NB4 (cell line): ENCODE measurements at regions not wholly inside any gene's neighbourhood (a gene's known extent, or its start where the extent isn't known, plus 50 kb on each side); places are given as distances from the start of the nearest gene placed in this dataset.

Source experiments
- CTCF ChIP-seq: IDR thresholded peaks from one replicate; pipeline ENCODE4 v1.5.1; 2012; ENCODE audit warnings: low read depth, low read length
- MAX ChIP-seq: IDR thresholded peaks from 2 replicates; pipeline ENCODE4 v1.6.1; 2011; ENCODE audit warnings: low read depth, low read length
- MYC ChIP-seq: IDR thresholded peaks from 2 replicates; pipeline ENCODE4 v1.6.1; 2011; ENCODE audit warnings: low read depth, low read length
- POLR2A ChIP-seq: IDR thresholded peaks from 2 replicates; pipeline ENCODE4 v1.6.1; 2011; ENCODE audit warnings: mild to moderate bottlenecking; ENCODE audit not compliant: insufficient read length; ENCODE audit errors: extremely low read depth

- TF ChIP-seq CTCF (no peak), MAX (no peak), POLR2A (no peak), MYC (no peak)
These were observed 1268.6 kb downstream of the TYW1 start for GRCh38 chr7:68265258-68265657.
